GM19455 (cell line): ENCODE measurements at regions not wholly inside any gene's neighbourhood (a gene's known extent, or its start where the extent isn't known, plus 50 kb on each side); places are given as distances from the start of the nearest gene placed in this dataset.
A peak's percentile ranks its signal among the peaks of the same experiment; 100 is the strongest.
"Not testable (repeated sequence)": the region's sequence is repeated elsewhere in the genome, so short reads cannot be mapped to it uniquely, and the experiment has no call there.

ENCODE experiments used
- ATAC-seq: cut with Tn5 transposase; IDR thresholded peaks from one replicate; pipeline ENCODE4 v1.9.1; 2021; ENCODE audit not compliant: unreplicated experiment

DNA sequence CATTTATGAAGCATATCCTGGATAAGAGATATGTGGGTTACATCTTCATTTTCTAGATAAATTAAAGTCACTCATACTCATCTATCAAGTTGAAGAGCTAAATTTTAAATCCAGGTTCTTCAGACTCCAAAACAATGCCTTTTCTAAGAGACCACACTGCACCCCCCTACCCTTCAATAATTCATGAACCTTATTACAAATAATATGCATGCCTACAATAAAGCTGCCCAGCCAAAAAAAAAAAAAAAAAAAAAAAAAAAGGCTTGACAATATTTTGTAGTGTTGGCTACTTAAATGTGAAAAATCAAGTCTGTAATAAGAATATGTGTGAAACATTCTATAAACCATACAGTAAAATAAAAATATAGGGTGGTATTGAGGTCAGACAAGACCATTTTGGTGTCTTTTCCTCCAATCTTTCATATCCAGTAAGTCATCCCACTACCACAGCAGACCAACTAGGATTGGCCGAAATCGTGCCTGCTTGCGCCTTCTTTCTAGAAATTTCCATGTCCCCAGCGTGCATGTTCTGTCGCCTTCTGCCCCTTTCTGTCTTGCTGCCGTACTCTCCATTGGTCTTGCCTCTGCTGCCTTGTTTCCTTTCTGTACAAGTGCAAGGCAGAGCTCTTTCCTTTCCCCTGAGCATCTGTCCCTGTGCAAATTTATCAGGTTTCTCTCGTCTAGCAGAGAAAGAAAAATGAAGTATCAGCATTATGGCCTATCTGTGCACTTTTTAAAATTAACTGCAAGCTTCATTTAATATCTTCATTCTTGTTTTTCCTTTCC is 92.6 kb upstream of the NDUFV2 start:
- ATAC-seq: no peak

DNA sequence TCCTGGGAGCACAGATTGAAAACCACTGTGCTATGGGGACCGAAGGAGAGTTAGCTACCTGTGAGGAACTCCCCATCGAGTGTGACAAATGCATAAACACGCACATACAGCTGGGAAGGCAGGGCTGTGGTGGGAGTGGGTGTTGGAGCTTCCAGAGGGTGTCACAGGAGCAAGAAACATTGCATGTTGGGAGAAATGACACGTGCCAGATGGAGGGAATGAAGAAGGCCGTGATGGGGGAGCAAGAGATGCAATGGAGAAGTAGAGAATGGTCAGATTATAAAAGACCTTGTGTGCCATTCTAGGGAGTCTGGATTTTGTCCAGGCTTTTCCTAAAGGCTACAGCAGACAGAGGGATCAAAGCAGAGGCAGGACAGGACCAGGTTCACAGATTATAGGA is 91.1 kb upstream of the NDUFV2 start:
- no peak for ATAC-seq

DNA sequence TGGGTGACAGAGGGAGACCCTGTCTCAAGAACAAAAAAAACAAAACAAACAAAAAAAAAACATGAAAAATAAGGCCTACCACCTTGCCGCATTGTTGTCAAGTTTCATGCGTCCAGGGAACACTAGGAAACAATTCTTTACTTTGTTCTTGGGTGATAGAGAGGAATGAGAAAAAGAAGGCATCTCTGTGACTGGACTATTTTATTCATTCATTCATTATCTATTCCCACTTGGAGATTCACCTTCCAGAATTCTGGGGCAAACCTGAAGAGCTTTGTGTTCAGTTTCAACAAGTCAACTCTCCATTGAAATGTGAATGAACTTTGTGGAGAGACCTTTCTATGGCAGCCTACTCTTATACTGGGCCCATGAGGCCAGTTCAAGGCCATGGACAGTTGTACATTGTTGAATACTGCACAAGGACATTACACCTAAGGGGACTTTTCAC is 88.5 kb upstream of the NDUFV2 start:
- no peak for ATAC-seq

DNA sequence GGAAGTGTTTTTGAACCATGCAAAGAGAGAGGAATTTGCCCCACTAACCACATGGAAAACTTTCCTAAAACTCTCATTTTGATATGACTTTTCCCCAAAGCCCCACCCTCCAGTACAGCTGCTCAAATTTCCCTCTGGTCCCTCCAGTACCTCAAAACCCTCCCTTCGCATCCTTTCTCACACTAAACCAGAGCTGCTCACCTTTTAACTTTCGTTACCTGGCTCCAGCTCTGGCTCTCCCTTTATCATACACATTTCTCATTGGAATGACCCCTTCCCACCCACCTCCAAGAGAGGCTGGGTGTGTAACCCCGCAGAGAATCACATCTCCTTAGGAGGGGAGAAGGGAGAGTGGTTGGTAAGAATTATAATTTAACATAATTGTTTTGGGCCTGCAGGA is 86.8 kb upstream of the NDUFV2 start:
- ATAC-seq: no peak

DNA sequence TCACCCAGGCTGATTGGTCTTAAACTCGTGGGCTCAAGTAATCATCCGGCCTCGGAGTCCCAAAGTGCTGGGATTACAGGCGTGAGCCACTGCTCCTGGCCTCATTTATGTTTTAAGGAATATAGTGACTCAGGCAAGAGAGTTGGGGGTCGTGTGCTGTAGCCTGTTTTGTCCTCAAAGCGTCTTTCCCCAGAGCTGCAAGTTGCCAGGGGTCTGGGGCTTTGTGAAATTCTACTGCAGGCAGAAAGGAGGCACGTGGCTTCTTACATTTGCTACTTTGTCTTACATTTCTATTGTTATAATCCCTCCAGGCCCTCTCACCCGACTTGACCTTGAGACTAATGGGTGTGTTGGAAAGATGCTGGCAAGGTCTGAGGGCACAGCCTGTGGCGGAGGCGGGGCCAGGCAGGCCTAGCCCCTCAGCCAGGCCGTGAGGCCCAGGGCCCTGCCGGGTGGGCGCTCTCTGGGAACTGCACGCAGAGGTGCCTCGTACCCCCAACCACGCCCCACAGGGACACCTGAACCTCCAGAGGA is 85.8 kb upstream of the NDUFV2 start:
- ATAC-seq: peak; percentile 34

DNA sequence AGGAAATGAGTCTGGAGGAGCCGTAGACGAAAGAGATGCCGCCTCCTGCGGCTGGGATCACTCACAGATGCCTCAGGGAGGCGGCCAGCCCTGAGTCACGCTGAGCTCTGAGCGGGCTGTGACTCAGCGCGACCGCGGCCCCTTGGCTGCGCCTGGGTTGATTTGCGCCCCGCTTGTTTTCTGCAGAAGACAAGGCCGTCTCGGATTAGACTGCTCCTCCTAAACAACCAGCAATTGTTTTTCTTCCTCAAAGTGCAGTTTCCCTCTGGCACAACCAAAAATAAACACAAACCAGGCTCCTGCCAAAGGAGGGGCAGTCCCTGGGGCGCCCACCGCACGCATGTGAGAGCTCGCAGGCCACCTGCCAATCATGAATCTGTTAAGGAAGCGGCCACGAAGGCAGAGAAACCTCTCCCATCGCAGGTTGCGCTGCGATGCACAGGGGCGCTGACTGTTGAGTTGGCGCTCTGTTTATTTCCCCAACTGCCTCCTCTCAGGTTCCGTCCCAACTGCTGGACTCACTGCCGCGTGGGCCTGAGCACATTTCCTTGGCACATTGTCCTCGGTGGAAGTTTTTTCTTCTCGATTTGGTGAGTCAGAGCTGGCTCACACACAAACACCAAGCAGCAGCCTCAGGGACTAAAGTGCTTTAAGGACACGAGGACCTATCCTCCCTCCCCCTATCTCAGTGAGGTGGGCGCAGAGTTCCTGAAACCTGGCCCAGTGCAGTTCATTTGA is 85.2 kb upstream of the NDUFV2 start:
- ATAC-seq: peak; percentile 83

DNA sequence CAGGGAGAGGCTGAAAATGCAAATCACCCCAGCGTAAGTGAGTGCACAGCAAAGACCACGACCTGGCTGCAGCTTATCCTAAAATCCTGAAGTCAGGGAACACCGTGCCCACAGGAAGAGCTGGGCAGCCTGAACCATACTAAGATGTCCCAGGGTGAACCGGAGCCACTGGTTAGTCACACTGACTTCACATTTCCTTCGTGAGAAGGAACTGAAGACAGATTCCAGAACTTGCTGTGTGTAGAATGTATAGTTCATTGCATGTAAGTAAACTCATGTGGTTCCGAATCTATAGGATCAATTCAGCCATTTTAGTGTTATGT is 84.6 kb upstream of the NDUFV2 start:
- ATAC-seq: no peak

DNA sequence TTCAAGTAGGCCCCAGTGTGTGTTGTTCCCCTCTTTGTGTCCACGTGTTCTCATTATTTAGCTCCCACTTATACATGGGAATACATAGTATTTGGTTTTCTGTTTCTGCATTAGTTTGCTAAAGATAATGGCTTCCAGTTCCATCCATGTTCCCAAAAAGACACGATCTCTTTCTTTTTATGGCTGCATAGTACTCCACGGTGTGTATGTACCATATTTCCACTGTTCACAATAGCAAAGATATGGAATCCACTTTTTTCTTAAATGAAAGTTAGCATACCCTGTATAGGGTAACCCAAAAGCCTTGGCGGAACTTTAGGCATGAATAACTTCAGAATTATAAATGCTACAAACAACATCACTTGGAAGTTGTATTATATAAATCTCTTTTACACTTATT is 83.4 kb upstream of the NDUFV2 start:
- ATAC-seq: no peak

DNA sequence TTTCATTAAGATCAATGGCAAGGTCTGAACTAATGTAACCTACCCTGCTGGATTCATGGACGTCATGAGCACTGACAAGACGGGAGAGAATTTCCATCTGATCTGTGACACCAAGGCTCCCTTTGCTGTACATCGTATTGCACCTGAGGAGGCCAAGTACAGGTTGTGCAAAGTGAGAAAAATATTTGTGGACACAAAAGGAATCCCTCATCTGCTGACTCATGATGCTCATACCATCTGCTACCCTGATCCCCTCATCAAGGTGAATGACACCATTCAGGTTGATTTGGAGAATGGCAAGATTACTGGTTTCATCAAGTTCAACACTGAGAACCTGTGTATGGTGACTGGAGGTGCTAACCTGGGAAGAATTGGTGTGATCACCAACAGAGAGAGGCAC is 82.3 kb upstream of the NDUFV2 start:
- no peak for ATAC-seq

DNA sequence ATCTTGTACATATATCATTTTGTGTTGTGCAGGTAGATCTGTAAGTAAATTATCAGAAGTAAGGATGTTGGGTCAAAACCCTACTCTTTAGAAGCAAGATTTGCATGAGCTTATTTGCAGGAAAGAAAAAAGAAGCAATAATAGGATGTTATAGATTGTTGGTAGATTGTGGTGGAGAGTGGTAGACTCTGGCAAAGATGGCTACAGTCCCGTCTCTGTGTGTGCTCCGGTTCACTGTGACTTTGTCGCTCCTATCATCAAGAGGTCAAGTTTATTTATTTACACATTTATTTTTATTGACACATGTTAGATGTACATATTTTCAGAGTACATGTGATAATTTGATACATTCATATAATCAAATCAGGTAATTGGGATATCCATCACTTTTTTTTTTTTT is 81.0 kb upstream of the NDUFV2 start:
- ATAC-seq: no peak

DNA sequence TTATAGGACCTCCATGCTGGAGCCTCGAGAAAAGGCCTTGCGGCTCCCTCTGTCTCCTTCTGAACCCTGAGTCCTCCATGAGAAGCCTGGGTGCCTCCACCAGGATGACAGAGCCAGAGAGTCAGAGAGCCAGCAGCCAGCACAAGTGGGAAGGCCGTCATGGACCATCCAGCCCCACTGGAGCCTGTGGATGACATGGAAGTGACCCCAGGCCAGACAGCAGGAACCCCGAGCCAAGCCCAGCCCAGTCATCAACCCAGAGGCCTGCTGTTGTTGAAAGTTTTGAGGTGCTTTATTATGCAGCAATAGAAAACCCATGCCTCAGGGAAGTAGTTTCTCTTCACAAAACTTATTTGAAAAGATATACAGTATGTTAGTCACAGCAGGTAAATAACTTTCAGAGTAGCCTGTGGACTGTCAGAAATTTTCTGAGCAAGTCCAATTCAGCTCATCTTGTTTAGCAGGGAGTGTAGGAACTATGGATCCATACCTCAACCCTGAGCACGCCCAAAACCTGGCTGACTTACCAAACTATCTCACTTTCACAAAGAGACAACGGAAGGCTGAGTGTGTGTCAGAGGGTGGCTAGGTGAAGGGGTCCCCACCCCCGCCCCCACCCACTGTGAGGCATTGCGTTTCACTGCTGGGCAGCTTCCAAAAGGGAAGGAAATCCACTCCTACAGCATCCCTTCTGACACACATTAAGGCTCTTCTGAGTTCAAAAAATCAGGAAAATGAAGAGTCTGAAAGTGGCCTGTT is 79.9 kb upstream of the NDUFV2 start:
- ATAC-seq: no peak

DNA sequence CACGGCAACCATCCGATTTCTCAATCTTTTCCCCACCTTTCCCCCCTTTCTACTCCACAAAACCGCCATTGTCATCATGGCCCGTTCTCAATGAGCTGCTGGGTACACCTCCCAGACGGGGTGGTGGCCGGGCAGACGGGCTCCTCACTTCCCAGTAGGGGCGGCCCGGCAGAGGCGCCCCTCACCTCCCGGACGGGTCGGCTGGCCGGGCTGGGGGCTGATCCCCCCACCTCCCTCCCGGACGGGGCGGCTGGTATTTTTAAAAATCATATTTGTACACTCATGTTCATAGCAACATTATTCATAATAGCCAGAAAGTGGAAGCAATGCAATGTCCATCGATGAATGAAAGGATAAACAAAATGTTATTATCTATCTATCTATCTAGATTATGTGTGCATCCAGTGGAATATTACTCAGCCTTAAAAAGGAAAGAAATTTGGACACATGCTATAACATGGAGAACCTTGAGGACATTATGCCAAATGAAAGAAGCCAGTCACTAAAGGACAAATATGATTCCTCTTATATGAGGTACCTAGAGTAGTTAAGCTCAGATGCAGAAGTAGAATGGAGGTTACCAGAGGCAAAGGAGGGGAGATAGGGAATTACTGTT is 78.4 kb upstream of the NDUFV2 start:
- ATAC-seq: not testable (repeated sequence)

DNA sequence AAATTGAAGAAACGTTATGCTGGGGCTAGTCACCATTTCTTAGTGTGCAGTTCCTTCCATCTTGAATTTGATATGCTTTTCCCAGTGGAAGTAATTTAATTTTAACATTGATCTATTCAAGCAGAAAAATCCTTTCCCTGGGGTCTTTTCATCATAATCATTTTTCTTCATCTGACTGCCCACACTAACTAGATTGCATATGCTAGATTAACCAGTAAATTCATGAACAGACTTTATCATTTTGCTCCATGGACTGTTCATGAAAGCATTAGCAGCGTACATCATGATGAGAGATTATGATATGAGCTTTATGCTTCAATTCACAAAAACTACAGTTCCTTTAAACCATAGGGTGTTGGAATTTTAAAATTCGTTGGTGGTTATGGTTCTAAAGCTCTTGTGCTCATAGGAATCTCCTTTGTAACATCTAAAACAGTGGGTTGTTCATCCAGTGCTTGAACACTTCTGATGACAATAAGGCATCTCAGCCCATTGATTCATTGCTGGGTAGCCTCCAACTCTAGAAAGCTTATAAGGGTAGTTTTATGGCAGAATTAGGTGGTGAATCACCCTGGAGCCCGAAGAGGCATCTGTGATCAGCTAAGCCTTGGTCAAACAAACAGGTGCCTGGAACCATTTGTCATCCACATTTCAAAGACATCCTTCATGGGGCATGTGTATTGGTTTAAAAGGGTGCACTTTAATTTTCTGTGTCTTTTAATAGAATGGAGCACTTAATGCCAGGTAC is 77.2 kb upstream of the NDUFV2 start:
- no peak for ATAC-seq

DNA sequence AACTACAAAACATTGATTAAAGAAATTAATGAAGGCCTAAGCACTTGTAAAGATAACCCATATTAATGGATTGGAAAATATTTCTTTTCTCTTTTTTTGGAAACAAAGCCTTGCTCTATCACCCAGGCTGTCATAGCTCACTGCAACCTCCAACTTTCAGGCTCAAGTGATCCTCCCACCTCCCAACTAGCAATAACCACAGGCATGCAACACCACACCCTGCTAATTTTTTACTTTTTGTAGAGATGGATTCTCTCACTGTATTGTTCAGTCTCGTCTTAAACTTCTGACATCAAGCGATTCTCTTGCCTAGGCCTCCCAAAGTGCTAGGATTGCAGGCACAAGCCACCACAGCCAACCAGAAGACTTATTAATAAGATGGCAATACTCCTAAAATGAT is 73.4 kb upstream of the NDUFV2 start:
- ATAC-seq: no peak

DNA sequence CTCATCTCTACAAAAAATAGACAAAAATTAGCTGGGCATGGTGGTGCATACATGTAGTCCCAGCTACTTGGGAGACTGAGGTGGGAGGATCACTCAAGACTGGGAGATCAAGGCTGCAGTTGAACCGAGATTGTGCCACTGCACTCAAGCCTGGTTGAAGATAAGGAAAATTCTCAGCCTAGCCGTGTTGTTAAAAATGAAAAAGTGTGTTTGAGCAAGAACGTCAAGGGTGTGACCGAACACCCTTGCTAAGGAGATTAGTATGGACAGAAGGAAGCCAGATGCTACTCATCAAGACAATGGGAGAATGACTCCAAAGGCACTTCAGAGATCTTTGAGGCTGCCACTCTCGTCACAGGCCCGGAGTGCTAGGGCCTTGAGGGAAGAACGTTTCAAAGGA is 70.0 kb upstream of the NDUFV2 start:
- no peak for ATAC-seq

DNA sequence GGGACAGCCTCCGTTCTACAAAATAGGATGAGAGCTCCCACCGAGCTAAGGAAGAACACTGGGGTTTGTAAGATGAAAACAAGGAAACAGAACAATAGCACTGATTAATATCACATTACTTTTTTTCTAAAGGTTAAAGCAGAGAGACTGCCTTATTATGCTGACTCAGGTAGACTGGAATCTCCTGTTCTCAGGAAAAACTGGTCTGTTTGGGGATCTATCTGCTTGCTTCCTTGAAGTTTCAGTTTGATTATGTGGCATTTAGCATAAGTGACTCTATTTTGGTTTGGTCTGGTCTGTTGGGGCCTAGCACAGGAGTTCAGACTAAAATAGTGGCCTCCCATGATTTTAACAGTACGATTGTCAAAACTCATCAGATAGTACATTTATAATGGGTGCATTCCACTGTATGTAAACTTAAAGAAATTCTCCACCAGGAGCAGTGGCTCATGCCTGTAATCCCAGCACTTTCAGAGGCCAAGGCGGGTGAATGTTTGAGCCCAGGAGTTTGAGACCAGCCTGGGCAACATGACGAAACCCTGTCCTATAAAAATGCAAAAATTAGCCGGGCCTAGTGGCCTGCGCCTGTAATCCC is 64.1 kb upstream of the NDUFV2 start:
- no peak for ATAC-seq

DNA sequence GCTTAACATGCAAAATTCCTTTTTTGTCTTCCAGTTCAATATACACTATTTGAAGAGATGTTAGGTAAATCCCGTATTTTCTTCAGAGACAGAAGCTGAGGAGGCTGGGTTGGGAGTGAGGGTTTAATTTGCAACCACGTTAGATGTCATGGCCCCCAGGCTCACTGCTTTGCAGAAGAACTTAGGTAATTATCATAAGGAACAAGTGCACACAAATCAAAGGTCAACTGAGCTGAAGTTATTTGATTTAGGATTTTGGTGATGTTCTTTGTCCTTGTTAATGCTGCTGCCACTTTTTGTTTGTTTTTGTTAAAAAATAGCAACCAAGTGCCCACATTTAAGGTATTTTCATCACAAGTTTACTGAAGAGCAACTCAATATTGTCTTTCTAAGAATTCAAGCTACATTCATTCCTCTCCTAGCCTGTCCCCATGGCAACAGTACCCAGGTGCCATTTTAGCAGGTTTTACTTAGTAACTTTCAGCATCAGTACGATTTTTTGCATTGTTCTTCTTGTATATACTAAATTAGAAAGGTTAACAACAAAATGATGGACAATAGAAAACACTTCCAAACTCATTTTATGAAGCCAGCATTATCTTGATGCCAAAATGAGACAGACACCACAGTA is 62.9 kb upstream of the NDUFV2 start:
- no peak for ATAC-seq

DNA sequence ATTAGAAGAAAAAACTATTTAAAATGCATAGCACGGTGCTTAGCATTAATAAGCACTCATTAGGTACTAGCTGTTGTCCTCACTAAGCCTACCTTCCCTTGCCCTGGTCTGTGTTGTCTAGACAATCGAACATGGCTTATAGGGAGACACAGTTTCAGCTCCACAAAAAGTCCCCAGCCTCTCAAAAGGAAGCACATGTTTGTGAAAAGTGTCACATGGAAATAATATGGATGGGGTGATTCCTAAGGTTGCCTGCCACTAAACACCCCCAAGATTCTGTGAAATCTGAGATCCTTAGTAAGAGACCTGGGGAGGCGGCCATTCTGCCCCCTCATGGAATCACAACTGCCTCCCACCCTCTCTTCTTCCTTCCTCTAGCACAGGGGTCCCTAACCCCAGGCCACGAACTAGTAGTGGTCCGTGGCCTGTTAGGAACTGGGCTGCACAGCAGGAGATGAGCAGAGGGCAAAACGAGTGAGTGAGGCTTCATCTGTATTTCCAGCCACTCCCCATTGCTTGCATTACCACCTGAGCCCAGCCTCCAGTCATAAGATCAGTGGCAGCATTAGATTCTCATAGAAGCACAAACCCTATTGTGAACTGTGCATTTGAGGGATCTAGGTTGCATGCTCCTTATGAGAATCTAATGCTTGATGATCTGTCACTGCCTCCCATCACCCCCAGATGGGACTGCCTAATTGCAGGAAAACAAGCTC is 59.6 kb upstream of the NDUFV2 start:
- no peak for ATAC-seq

DNA sequence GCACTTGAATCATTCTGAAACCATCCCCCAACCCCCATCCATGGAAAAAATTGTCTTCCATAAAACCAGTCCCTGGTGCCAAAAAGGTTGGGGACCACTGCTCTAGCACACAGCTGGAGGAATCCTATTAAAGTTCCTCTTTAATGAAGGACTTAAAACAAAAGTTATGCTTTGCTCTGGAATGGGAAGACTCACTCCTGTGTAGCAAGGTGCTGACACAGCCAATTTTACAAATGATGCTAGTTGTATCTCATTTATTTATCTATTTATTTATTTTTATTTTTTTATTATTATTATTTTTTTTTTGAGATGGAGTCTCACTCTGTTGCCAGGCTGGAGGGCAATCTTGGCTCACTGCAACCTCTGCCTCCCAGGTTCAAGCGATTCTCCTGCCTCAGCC is 58.9 kb upstream of the NDUFV2 start:
- ATAC-seq: no peak
